ENCODE measurements at regions not wholly inside any gene's neighbourhood (a gene's known extent, or its start where the extent isn't known, plus 50 kb on each side); places are given as distances from the start of the nearest gene placed in this dataset.

DNA sequence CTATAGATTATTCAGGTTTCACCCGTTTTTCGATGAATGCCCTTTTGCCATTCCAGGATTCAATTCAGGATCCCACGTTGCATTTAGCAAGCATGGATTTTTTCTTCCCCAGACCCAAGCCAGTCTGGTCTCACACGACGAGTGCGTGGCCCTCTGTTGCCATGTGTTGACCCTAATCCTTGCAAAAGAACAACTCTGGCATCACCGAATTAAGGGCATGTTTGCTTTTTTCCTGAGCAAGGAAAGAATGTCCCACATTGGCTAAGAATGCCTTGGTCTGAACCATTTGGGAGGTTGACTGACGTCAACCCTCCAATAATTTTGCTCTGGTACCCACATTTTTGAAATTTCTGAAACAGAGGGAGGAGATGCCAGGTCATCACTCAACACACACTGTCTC, 153.0 kb upstream of the WNT4 start:
- Histone ChIP-seq H3K27ac (no peak overlapping the region), H3K36me3 (no peaks in the 10 kb centered on the region), H3K4me2 (no peak overlapping the region), H3K4me3 (no peak overlapping the region), H3K4me1 (no peaks in the 10 kb centered on the region), H3K27me3 (peaks cover 4% of the 10 kb centered on the region), H3F3A (ENCODE audit: low read depth) (no peaks in the 10 kb centered on the region), H3K79me2 (ENCODE audit: low read depth) (no peaks in the 10 kb centered on the region), H3K9ac (no peak overlapping the region), H4K20me1 (ENCODE audit: low read depth) (no peaks in the 10 kb centered on the region), H2AFZ (replicated peaks) (no peak overlapping the region), H3K9me3 (ENCODE audit: low read depth) (peaks cover 1% of the 10 kb centered on the region)
- Mint-ChIP-seq H3K9me3 (peaks cover 7% of the 10 kb centered on the region), H3K36me3 (peaks cover 3% of the 10 kb centered on the region), H3K4me3 (no peak overlapping the region), H3K27me3 (ENCODE audit: insufficient read depth, low read depth) (peaks cover 20% of the 10 kb centered on the region), H3K4me1 (peaks cover 19% of the 10 kb centered on the region), H3K27ac (no peak overlapping the region)
- no peak for DNase-seq (ENCODE audit: low spot score)
- TF ChIP-seq EZH2 (IDR thresholded peaks at IDR 0.05) = no peak
- TF ChIP-seq EZH2phosphoT487 (IDR thresholded peaks at IDR 0.05) = no peak
- TF ChIP-seq, protein P1, sequence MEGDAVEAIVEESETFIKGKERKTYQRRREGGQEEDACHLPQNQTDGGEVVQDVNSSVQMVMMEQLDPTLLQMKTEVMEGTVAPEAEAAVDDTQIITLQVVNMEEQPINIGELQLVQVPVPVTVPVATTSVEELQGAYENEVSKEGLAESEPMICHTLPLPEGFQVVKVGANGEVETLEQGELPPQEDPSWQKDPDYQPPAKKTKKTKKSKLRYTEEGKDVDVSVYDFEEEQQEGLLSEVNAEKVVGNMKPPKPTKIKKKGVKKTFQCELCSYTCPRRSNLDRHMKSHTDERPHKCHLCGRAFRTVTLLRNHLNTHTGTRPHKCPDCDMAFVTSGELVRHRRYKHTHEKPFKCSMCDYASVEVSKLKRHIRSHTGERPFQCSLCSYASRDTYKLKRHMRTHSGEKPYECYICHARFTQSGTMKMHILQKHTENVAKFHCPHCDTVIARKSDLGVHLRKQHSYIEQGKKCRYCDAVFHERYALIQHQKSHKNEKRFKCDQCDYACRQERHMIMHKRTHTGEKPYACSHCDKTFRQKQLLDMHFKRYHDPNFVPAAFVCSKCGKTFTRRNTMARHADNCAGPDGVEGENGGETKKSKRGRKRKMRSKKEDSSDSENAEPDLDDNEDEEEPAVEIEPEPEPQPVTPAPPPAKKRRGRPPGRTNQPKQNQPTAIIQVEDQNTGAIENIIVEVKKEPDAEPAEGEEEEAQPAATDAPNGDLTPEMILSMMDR (IDR thresholded peaks at IDR 0.05) = no peak

DNA sequence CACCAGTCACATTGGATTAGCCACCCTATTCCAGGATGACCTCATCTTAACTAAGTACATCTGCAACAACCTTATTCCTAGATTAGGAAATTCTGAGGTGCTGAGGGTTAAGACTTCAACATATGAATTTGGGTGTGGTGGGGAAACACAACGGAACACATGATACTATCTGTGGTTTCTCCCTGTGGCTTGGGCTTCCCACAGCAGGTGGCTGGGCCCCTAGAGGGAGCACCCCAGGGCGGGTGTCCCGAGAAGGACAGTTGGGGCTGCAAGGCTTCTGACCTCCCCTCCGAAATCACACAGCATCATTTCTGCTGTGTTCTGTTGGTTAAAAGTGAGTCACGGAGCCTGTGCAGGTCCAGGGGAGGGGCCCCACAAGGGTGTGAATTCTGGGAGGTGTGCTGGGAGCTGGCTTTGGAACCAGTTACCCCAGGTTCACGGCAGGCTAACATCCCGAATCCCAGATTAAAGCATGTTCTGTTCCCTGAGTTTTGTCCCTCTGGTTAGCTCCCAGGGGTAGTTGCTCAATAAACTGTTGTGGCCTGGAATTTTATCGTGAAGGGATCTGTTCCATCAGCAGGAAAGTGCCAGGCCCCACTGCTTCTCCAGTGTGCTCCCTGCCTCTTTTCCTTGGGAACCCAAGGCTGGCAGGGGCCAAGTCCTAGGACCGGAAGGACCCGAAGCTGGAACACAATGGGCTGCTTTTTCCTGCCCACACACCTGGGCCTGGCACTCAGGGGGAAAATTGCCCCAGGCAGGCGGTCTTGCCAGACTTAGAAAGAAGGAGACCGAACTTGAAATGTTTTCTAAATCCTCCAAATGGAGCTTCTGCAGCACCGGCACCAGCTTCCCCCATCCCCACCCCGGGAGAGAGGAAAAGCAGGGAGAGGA, 154.0 kb upstream of the WNT4 start:
- DNase-seq (ENCODE audit: low spot score) = no peak
- Mint-ChIP-seq H3K27me3 (ENCODE audit: insufficient read depth, low read depth) (peaks cover 20% of the 10 kb centered on the region), H3K4me1 (peaks cover 10% of the 10 kb centered on the region), H3K36me3 (peaks cover 3% of the 10 kb centered on the region), H3K27ac (no peak overlapping the region), H3K9me3 (peaks cover 18% of the 10 kb centered on the region), H3K4me3 (no peak overlapping the region)
- no peak overlapping the region for H2AFZ ChIP-seq (replicated peaks)
- H3K4me1 ChIP-seq = no peaks in the 10 kb centered on the region
- H3K4me2 ChIP-seq = no peak overlapping the region
- H3K27ac ChIP-seq = no peak overlapping the region
- H3K4me3 ChIP-seq = no peak overlapping the region
- H3F3A ChIP-seq (ENCODE audit: low read depth) = no peaks in the 10 kb centered on the region
- no peaks in the 10 kb centered on the region for H4K20me1 ChIP-seq (ENCODE audit: low read depth)
- H3K9ac ChIP-seq = no peak overlapping the region
- H3K9me3 ChIP-seq (ENCODE audit: low read depth) = peaks cover 6% of the 10 kb centered on the region
- TF ChIP-seq, protein P1 (IDR thresholded peaks at IDR 0.05) = no peak
- TF ChIP-seq EZH2phosphoT487 (IDR thresholded peaks at IDR 0.05) (no peak), EZH2 (IDR thresholded peaks at IDR 0.05) (no peak)
- H3K79me2 ChIP-seq (ENCODE audit: low read depth) = no peaks in the 10 kb centered on the region
- peaks cover 4% of the 10 kb centered on the region for H3K27me3 ChIP-seq
- no peaks in the 10 kb centered on the region for H3K36me3 ChIP-seq

DNA sequence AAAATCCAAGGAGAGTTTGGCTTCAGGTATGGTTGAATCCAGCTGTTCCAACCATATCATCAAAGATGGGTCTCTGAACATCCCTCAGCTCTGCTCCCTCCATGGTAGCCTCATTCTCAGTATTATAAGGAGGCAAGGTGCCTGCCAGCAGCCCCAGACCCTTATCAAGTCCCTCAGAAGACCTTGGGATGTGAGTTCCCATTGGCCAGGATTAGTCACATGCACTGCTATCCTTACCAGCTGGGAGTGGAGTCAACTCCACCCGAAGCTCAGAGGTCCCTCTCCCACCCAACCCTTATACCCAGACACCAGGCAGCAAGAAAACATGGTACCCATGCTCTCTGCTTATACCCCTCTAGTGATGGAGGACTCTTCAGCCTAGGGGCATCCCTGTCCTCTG, 153.7 kb upstream of the ZBTB40 start:
- Histone ChIP-seq H3K4me3 (no peak overlapping the region), H3K4me2 (no peak overlapping the region), H3K27me3 (peaks cover 4% of the 10 kb centered on the region), H3K36me3 (no peaks in the 10 kb centered on the region), H3F3A (ENCODE audit: low read depth) (no peaks in the 10 kb centered on the region), H3K4me1 (no peaks in the 10 kb centered on the region), H3K79me2 (ENCODE audit: low read depth) (no peaks in the 10 kb centered on the region), H3K9ac (no peak overlapping the region), H4K20me1 (ENCODE audit: low read depth) (no peaks in the 10 kb centered on the region), H2AFZ (replicated peaks) (no peak overlapping the region), H3K27ac (no peak overlapping the region), H3K9me3 (ENCODE audit: low read depth) (peaks cover 6% of the 10 kb centered on the region)
- Mint-ChIP-seq H3K27ac (no peak overlapping the region), H3K4me1 (peaks cover 2% of the 10 kb centered on the region), H3K9me3 (peaks cover 26% of the 10 kb centered on the region), H3K27me3 (ENCODE audit: insufficient read depth, low read depth) (peaks cover 13% of the 10 kb centered on the region), H3K4me3 (no peak overlapping the region), H3K36me3 (peaks cover 4% of the 10 kb centered on the region)
- TF ChIP-seq, protein P1 (IDR thresholded peaks at IDR 0.05) = no peak
- no peak for TF ChIP-seq EZH2phosphoT487 (IDR thresholded peaks at IDR 0.05)
- no peak for TF ChIP-seq EZH2 (IDR thresholded peaks at IDR 0.05)
- DNase-seq (ENCODE audit: low spot score) = no peak

Data from neural progenitor cell (in vitro differentiated cells).